ENCODE measurements at regions not wholly inside any gene's neighbourhood (a gene's known extent, or its start where the extent isn't known, plus 50 kb on each side); places are given as distances from the start of the nearest gene placed in this dataset.

DNA sequence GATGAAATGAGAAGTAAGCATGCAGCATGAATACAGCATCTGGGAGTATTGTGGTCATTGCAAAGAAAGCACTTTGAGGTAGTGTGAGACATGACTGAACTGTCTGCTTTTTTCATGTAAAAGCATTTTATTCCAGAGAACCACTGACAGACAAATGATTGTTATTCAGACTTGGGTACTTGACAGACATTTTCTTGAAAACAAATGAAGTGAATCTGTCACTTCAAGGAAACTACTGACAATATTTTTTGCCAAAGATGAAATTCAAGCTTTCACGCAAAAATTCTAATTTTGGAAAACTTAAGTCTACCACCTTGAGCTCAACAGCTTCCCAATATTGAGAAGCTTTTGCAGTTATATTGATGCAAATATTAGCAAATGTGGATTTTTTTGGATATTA is 255.7 kb downstream of the ARL6IP6 start:
- Histone ChIP-seq H3K4me3 (ENCODE audit: low read depth in 2 of 2, low read length in 2 of 2) (no peak overlapping the region), H3K4me1 (ENCODE audit: control insufficient read depth, insufficient read depth, low read length) (no peaks in the 10 kb centered on the region), H3K9me3 (ENCODE audit: control insufficient read depth, insufficient read depth, low read depth, low read length) (peaks cover 19% of the 10 kb centered on the region; the same call in 1 of the 2 replicates), H3K27ac (ENCODE audit: low read length) (no peak overlapping the region), H3K36me3 (ENCODE audit: control insufficient read depth, insufficient read depth, low read length) (no peaks in the 10 kb centered on the region), H3K27me3 (ENCODE audit: control insufficient read depth, insufficient read depth, low read length) (no peaks in the 10 kb centered on the region)
- DNase-seq (ENCODE audit: low read depth, low spot score): no peak
- TF ChIP-seq TCF7L2 (IDR thresholded peaks at IDR 0.05; ENCODE audit: low read depth, low read length): no peak
- TF ChIP-seq POLR2AphosphoS5 (IDR thresholded peaks at IDR 0.05; ENCODE audit: low read depth, low read length): no peak
- CTCF ChIA-PET: no interaction called here
- in situ Hi-C loops (cut with HindIII; ENCODE audit: low pct_unique_long_range_greater_than_20kb, low sequenced_read_pairs): no loop called here
- intact Hi-C loops (cut with micrococcal nuclease; ENCODE audit: unreplicated experiment): no loop called here
- BruUV-seq (replicated peaks): no TSS peak
- no peak for ATAC-seq
- POLR2A ChIA-PET: no interaction called here

DNA sequence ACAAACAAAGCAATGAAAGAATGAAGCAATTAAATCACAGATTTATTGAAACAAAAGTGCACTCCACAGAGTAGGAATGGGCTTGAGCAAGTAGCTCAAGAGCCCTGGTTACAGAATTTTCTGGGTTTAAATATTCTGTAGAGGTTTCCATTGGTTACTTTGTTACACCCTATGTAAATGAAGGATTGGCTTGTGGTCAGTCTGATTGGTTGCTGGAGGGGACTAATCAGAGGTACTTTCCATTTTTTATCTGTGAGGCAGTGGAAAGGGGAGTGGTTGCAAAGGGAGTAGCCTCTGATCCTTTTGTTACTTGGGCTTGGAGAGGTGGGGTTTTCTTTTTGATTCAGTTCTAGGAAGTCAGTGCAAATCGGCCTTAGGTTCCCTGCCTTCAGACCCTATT is 253.3 kb downstream of the ARL6IP6 start:
- POLR2A ChIA-PET: no interaction called here
- in situ Hi-C loops (cut with HindIII; ENCODE audit: low pct_unique_long_range_greater_than_20kb, low sequenced_read_pairs): no loop called here
- intact Hi-C loops (cut with micrococcal nuclease; ENCODE audit: unreplicated experiment): no loop called here

DNA sequence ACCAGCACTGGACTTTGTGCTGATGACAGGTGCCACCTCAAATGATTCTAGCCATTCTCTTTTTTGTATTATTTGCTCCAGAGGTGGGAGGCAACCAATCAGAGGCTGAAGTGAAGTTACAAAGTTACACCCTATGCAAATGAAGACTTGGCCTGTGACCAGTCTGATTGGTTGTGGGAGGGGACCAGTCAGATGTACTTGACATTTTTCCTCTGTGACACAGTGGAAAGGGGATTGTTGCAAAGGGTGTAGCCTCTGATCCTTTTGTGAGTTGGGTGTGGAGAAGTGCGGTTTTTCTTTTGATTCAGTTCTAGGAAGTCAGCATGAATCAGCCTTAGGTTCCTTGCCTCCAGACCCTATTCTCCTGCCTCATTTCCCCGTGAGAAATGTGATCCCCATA is 244.0 kb downstream of the ARL6IP6 start:
- TF ChIP-seq, protein P1, sequence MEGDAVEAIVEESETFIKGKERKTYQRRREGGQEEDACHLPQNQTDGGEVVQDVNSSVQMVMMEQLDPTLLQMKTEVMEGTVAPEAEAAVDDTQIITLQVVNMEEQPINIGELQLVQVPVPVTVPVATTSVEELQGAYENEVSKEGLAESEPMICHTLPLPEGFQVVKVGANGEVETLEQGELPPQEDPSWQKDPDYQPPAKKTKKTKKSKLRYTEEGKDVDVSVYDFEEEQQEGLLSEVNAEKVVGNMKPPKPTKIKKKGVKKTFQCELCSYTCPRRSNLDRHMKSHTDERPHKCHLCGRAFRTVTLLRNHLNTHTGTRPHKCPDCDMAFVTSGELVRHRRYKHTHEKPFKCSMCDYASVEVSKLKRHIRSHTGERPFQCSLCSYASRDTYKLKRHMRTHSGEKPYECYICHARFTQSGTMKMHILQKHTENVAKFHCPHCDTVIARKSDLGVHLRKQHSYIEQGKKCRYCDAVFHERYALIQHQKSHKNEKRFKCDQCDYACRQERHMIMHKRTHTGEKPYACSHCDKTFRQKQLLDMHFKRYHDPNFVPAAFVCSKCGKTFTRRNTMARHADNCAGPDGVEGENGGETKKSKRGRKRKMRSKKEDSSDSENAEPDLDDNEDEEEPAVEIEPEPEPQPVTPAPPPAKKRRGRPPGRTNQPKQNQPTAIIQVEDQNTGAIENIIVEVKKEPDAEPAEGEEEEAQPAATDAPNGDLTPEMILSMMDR (IDR thresholded peaks at IDR 0.05): no peak
- TF ChIP-seq, protein P2, sequence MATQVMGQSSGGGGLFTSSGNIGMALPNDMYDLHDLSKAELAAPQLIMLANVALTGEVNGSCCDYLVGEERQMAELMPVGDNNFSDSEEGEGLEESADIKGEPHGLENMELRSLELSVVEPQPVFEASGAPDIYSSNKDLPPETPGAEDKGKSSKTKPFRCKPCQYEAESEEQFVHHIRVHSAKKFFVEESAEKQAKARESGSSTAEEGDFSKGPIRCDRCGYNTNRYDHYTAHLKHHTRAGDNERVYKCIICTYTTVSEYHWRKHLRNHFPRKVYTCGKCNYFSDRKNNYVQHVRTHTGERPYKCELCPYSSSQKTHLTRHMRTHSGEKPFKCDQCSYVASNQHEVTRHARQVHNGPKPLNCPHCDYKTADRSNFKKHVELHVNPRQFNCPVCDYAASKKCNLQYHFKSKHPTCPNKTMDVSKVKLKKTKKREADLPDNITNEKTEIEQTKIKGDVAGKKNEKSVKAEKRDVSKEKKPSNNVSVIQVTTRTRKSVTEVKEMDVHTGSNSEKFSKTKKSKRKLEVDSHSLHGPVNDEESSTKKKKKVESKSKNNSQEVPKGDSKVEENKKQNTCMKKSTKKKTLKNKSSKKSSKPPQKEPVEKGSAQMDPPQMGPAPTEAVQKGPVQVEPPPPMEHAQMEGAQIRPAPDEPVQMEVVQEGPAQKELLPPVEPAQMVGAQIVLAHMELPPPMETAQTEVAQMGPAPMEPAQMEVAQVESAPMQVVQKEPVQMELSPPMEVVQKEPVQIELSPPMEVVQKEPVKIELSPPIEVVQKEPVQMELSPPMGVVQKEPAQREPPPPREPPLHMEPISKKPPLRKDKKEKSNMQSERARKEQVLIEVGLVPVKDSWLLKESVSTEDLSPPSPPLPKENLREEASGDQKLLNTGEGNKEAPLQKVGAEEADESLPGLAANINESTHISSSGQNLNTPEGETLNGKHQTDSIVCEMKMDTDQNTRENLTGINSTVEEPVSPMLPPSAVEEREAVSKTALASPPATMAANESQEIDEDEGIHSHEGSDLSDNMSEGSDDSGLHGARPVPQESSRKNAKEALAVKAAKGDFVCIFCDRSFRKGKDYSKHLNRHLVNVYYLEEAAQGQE (IDR thresholded peaks at IDR 0.05; ENCODE audit: insufficient read depth in 1 of 2, low read depth in 2 of 2, low read length in 1 of 2): no peak
- TF ChIP-seq POLR2AphosphoS5 (IDR thresholded peaks at IDR 0.05; ENCODE audit: low read depth, low read length) (no peak), SIN3A (IDR thresholded peaks at IDR 0.05; ENCODE audit: borderline replicate concordance, insufficient read depth, low read depth, low read length) (no peak), TCF7L2 (IDR thresholded peaks at IDR 0.05; ENCODE audit: low read depth, low read length) (no peak)
- intact Hi-C loops (cut with micrococcal nuclease; ENCODE audit: unreplicated experiment) (no loop called here), in situ Hi-C loops (cut with HindIII; ENCODE audit: low pct_unique_long_range_greater_than_20kb, low sequenced_read_pairs) (no loop called here)
- no peak for ATAC-seq
- Histone ChIP-seq H3K4me3 (ENCODE audit: low read depth in 2 of 2, low read length in 2 of 2) (no peak overlapping the region), H3K9me3 (ENCODE audit: control insufficient read depth, insufficient read depth, low read depth, low read length) (no peaks in the 10 kb centered on the region), H3K4me1 (ENCODE audit: control insufficient read depth, insufficient read depth, low read length) (no peaks in the 10 kb centered on the region), H3K27ac (ENCODE audit: low read length) (no peak overlapping the region), H3K36me3 (ENCODE audit: control insufficient read depth, insufficient read depth, low read length) (no peaks in the 10 kb centered on the region), H3K27me3 (ENCODE audit: control insufficient read depth, insufficient read depth, low read length) (no peaks in the 10 kb centered on the region)
- no peak for DNase-seq (ENCODE audit: low read depth, low spot score)
- BruUV-seq (replicated peaks): no TSS peak
- ChIA-PET POLR2A (no interaction called here), CTCF (no interaction called here)

More for the DNA sequence above, 253.3 kb downstream of the ARL6IP6 start:
- H3K4me3 ChIP-seq (ENCODE audit: low read depth in 2 of 2, low read length in 2 of 2): no peak overlapping the region
- TF ChIP-seq, protein P1 (IDR thresholded peaks at IDR 0.05): no peak
- no peak for TF ChIP-seq TCF7L2 (IDR thresholded peaks at IDR 0.05; ENCODE audit: low read depth, low read length)
- TF ChIP-seq POLR2AphosphoS5 (IDR thresholded peaks at IDR 0.05; ENCODE audit: low read depth, low read length): no peak
- TF ChIP-seq SIN3A (IDR thresholded peaks at IDR 0.05; ENCODE audit: borderline replicate concordance, insufficient read depth, low read depth, low read length): no peak
- TF ChIP-seq, protein P2 (IDR thresholded peaks at IDR 0.05; ENCODE audit: insufficient read depth in 1 of 2, low read depth in 2 of 2, low read length in 1 of 2): no peak
- peaks cover 24% of the 10 kb centered on the region; the same call in 1 of the 2 replicates for H3K9me3 ChIP-seq (ENCODE audit: control insufficient read depth, insufficient read depth, low read depth, low read length)
- no peak overlapping the region for H3K27ac ChIP-seq (ENCODE audit: low read length)
- ATAC-seq: no peak
- no peaks in the 10 kb centered on the region for H3K36me3 ChIP-seq (ENCODE audit: control insufficient read depth, insufficient read depth, low read length)
- no peaks in the 10 kb centered on the region for H3K4me1 ChIP-seq (ENCODE audit: control insufficient read depth, insufficient read depth, low read length)
- DNase-seq (ENCODE audit: low read depth, low spot score): no peak
- BruUV-seq (replicated peaks): no TSS peak
- CTCF ChIA-PET: no interaction called here
- H3K27me3 ChIP-seq (ENCODE audit: control insufficient read depth, insufficient read depth, low read length): no peaks in the 10 kb centered on the region

All from Panc1 (cell line).